ENCODE measurements at regions not wholly inside any gene's neighbourhood (a gene's known extent, or its start where the extent isn't known, plus 50 kb on each side); places are given as distances from the start of the nearest gene placed in this dataset.

- TF ChIP-seq CTCF (IDR thresholded peaks at IDR 0.05; ENCODE audit: low read depth, low read length) (no peak), EZH2phosphoT487 (IDR thresholded peaks at IDR 0.05; ENCODE audit: low read depth) (no peak)
These were observed 297.7 kb upstream of the NUDT12 start for GRCh38 chr5:103860327-103860726.
